ENCODE measurements at regions not wholly inside any gene's neighbourhood (a gene's known extent, or its start where the extent isn't known, plus 50 kb on each side); places are given as distances from the start of the nearest gene placed in this dataset.

DNA sequence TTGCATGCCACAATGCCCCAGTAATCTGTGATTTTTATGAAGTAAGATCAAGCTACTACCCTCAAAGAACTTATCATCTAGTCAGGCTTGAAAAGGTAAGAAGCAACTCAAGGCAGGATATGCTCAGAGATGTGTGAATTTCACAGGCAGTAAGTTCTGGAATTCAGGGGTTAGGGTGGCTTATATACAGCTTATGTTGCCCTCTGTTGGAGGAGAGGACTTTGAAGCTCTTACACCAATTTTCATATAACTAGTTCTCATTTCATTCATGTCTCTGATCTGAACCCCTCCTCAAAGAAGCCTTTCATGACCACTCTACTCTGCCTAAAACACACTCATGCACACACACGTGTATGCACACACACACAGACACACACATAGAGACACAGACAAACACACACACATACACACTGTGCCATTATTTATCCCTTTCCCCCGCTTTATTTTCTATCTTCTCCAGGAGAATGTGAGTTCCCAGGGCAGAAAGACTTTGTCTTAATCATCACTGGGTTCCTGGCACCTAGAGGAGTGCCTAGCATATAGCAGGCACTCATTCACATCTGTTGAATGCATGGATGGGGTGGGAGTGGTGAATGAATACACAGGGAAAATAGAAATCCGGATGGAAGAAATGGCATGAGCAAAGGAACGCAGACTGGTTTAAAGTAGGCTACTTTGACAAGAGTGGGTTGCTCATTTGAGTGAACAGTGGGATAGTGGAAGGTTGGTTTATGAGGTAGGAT is 220.7 kb upstream of the ZBED5 start:
- Mint-ChIP-seq H3K27me3 (ENCODE audit: insufficient read depth) (peaks cover 13% of the 10 kb centered on the region), H3K9me3 (no peaks in the 10 kb centered on the region), H3K4me1 (peaks cover 12% of the 10 kb centered on the region), H3K36me3 (ENCODE audit: low read depth) (no peaks in the 10 kb centered on the region), H3K4me3 (no peak overlapping the region), H3K27ac (no peak overlapping the region)
- H3K27me3 ChIP-seq (ENCODE audit: control insufficient read depth, insufficient read depth, low read length, poor library complexity, severe bottlenecking) = peaks cover 11% of the 10 kb centered on the region
- peaks cover 4% of the 10 kb centered on the region for H3K4me1 ChIP-seq (ENCODE audit: control insufficient read depth, insufficient read depth, low read length)
- no peak overlapping the region for H3K9ac ChIP-seq (ENCODE audit: extremely low read depth, low read length, poor library complexity, severe bottlenecking)
- TF ChIP-seq, protein P1, sequence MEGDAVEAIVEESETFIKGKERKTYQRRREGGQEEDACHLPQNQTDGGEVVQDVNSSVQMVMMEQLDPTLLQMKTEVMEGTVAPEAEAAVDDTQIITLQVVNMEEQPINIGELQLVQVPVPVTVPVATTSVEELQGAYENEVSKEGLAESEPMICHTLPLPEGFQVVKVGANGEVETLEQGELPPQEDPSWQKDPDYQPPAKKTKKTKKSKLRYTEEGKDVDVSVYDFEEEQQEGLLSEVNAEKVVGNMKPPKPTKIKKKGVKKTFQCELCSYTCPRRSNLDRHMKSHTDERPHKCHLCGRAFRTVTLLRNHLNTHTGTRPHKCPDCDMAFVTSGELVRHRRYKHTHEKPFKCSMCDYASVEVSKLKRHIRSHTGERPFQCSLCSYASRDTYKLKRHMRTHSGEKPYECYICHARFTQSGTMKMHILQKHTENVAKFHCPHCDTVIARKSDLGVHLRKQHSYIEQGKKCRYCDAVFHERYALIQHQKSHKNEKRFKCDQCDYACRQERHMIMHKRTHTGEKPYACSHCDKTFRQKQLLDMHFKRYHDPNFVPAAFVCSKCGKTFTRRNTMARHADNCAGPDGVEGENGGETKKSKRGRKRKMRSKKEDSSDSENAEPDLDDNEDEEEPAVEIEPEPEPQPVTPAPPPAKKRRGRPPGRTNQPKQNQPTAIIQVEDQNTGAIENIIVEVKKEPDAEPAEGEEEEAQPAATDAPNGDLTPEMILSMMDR (conservative IDR thresholded peaks at IDR 0.05) = peak; percentile 47
- WGBS, 2 experiments (ENCODE audit: insufficient coverage in 1 of 2, insufficient read length in 1 of 2) = 83 to 89% methylated on average over 3 to 4 of the region's 4 CpGs
- no peaks in the 10 kb centered on the region for H3K36me3 ChIP-seq (ENCODE audit: control insufficient read depth, insufficient read depth, low read length)
- H3K27ac ChIP-seq (ENCODE audit: low read depth, low read length) = no peak overlapping the region
- no peaks in the 10 kb centered on the region for H3K9me3 ChIP-seq (ENCODE audit: control insufficient read depth, low read length)
- H3K4me3 ChIP-seq (ENCODE audit: low read length) = no peak overlapping the region
- DNase-seq = no peak

- no peak overlapping the region for H3K4me3 Mint-ChIP-seq
- TF ChIP-seq, protein P1 (conservative IDR thresholded peaks at IDR 0.05) = no peak
- no peak overlapping the region for H3K27ac Mint-ChIP-seq
- no peaks in the 10 kb centered on the region for H3K36me3 Mint-ChIP-seq (ENCODE audit: low read depth)
- H3K27me3 Mint-ChIP-seq (ENCODE audit: insufficient read depth) = peaks cover 15% of the 10 kb centered on the region
- no peak for DNase-seq
- Histone ChIP-seq H3K9ac (ENCODE audit: extremely low read depth, low read length, poor library complexity, severe bottlenecking) (no peak overlapping the region), H3K27ac (ENCODE audit: low read depth, low read length) (no peak overlapping the region), H3K9me3 (ENCODE audit: control insufficient read depth, low read length) (no peaks in the 10 kb centered on the region), H3K36me3 (ENCODE audit: control insufficient read depth, insufficient read depth, low read length) (no peaks in the 10 kb centered on the region), H3K27me3 (ENCODE audit: control insufficient read depth, insufficient read depth, low read length, poor library complexity, severe bottlenecking) (peaks cover 11% of the 10 kb centered on the region), H3K4me3 (ENCODE audit: low read length) (no peak overlapping the region), H3K4me1 (ENCODE audit: control insufficient read depth, insufficient read depth, low read length) (peaks cover 4% of the 10 kb centered on the region)
- no peaks in the 10 kb centered on the region for H3K9me3 Mint-ChIP-seq
- 93 to 100% methylated on average over 1 to 4 of the region's 4 CpGs for WGBS, 2 experiments (ENCODE audit: insufficient coverage in 1 of 2, insufficient read length in 1 of 2)
- peaks cover 12% of the 10 kb centered on the region for H3K4me1 Mint-ChIP-seq
These were observed 220.0 kb upstream of the ZBED5 start for GRCh38 chr11:11077898-11078297.

DNA sequence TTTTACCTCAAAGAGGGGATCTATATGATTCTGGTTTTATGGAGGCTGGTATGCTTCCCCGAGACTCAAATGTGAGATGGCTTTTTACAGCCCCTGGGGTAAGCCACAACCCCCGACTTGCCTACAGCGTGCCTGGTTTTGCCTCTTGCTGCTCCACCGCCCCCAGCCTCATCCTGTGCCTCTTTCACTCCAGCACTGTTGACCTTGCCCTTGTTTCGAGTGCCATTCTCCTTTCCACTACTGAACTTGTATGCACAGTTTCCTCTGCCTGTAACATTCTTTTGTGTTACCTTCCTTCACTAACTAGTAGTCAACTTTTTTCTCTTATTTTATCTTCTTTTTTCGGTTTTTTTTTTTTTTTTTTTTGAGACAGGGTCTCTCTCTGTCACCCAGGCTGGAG is 219.0 kb upstream of the ZBED5 start:
- Histone ChIP-seq H3K36me3 (ENCODE audit: control insufficient read depth, insufficient read depth, low read length) (no peaks in the 10 kb centered on the region), H3K27ac (ENCODE audit: low read depth, low read length) (no peak overlapping the region), H3K27me3 (ENCODE audit: control insufficient read depth, insufficient read depth, low read length, poor library complexity, severe bottlenecking) (peaks cover 11% of the 10 kb centered on the region), H3K9ac (ENCODE audit: extremely low read depth, low read length, poor library complexity, severe bottlenecking) (no peak overlapping the region), H3K4me1 (ENCODE audit: control insufficient read depth, insufficient read depth, low read length) (peaks cover 4% of the 10 kb centered on the region), H3K9me3 (ENCODE audit: control insufficient read depth, low read length) (no peaks in the 10 kb centered on the region), H3K4me3 (ENCODE audit: low read length) (no peak overlapping the region)
- H3K4me1 Mint-ChIP-seq = peaks cover 12% of the 10 kb centered on the region
- TF ChIP-seq, protein P1 (conservative IDR thresholded peaks at IDR 0.05) = no peak
- 75 to 86% methylated on average over 6 of the region's 6 CpGs for WGBS, 2 experiments (ENCODE audit: insufficient coverage in 1 of 2, insufficient read length in 1 of 2)
- H3K36me3 Mint-ChIP-seq (ENCODE audit: low read depth) = no peaks in the 10 kb centered on the region
- H3K27ac Mint-ChIP-seq = no peak overlapping the region
- no peak for DNase-seq
- H3K9me3 Mint-ChIP-seq = no peaks in the 10 kb centered on the region
- H3K4me3 Mint-ChIP-seq = no peak overlapping the region
- H3K27me3 Mint-ChIP-seq (ENCODE audit: insufficient read depth) = peaks cover 16% of the 10 kb centered on the region
